Stimulated activated CD4-positive, alpha-beta T cell treated with anti-CD3 and anti-CD28 coated beads, Interleukin-15, amount 100 ng/mL, for 48 hours (primary cell): ENCODE measurements at regions not wholly inside any gene's neighbourhood (a gene's known extent, or its start where the extent isn't known, plus 50 kb on each side); places are given as distances from the start of the nearest gene placed in this dataset.

Experiments used
- DNase-seq, 2 donors: peaks; one replicate each; pipeline ENCODE4 v3.0.0-alpha.2; 2020; ENCODE audit warnings: low read depth in 2 of 2

GRCh38 chr18:2414235-2414634, 157.1 kb downstream of the METTL4 start:
- no peak for DNase-seq

GRCh38 chr18:2415656-2416055, 155.6 kb downstream of the METTL4 start:
- no peak for DNase-seq

- no peak for DNase-seq
Measured at GRCh38 chr18:2417861-2418610, 153.3 kb downstream of the METTL4 start.

- no peak for DNase-seq
Measured at GRCh38 chr18:2420367-2420766, 150.9 kb downstream of the METTL4 start.

- DNase-seq, result no peak
Measured at GRCh38 chr18:2423761-2424160, 147.5 kb downstream of the METTL4 start.

GRCh38 chr18:2424420-2424819, 146.9 kb downstream of the METTL4 start:
- no peak for DNase-seq

- DNase-seq, result no peak
Measured at GRCh38 chr18:2425426-2426317, 145.6 kb downstream of the METTL4 start.

GRCh38 chr18:2430191-2430590, 141.1 kb downstream of the METTL4 start:
- DNase-seq, result no peak

- DNase-seq, result no peak
Measured at GRCh38 chr18:2431806-2432205, 139.5 kb downstream of the METTL4 start.

GRCh38 chr18:2433366-2433765, 137.9 kb downstream of the METTL4 start:
- DNase-seq, result no peak

GRCh38 chr18:2441544-2441943, 129.8 kb downstream of the METTL4 start:
- DNase-seq, result no peak

GRCh38 chr18:2442006-2442405, 129.3 kb downstream of the METTL4 start:
- no peak for DNase-seq

- DNase-seq, result no peak
Measured at GRCh38 chr18:2442726-2443275, 128.5 kb downstream of the METTL4 start.

- DNase-seq, result no peak
Measured at GRCh38 chr18:2444201-2444875, 127.0 kb downstream of the METTL4 start.

GRCh38 chr18:2448565-2449151, 122.6 kb downstream of the METTL4 start:
- DNase-seq, result no peak

- DNase-seq, result no peak
Measured at GRCh38 chr18:2451556-2451955, 119.7 kb downstream of the METTL4 start.

- no peak for DNase-seq
Measured at GRCh38 chr18:2459886-2460285, 111.4 kb downstream of the METTL4 start.

GRCh38 chr18:2466978-2467377, 104.3 kb downstream of the METTL4 start:
- no peak for DNase-seq

GRCh38 chr18:2468051-2468450, 103.3 kb downstream of the METTL4 start:
- DNase-seq, result no peak

GRCh38 chr18:2471523-2471922, 99.8 kb downstream of the METTL4 start:
- DNase-seq, result no peak

GRCh38 chr18:2478662-2479061, 92.6 kb downstream of the METTL4 start:
- DNase-seq, result no peak

GRCh38 chr18:2480536-2480935, 90.8 kb downstream of the METTL4 start:
- DNase-seq, result no peak
